Upper lobe of left lung (tissue), 6 donors: ENCODE measurements at regions not wholly inside any gene's neighbourhood (a gene's known extent, or its start where the extent isn't known, plus 50 kb on each side); places are given as distances from the start of the nearest gene placed in this dataset.

Source experiments
- ATAC-seq, 2 donors: fragments of 200-7000 bp; cut with Tn5 transposase; one replicate each; pipeline ENCODE4 v1.9.1; 2022; ENCODE audit warnings: mild to moderate bottlenecking in 2 of 2, moderate library complexity in 2 of 2; ENCODE audit not compliant: low FRiP score in 2 of 2
- DNase-seq, 2 donors: peaks; one replicate each; pipeline ENCODE4 v3.0.0-alpha.2; 2019 to 2020
- H3K27ac ChIP-seq, 4 donors: fragments of 200-600 bp; sonication (generic); one replicate each; pipeline ENCODE4 v1.5.1; 2016 to 2019
- H3K27me3 ChIP-seq, 4 donors: fragments of 200-600 bp; sonication (generic); one replicate each; pipeline ENCODE4 v1.5.1; 2017 to 2019
- H3K36me3 ChIP-seq, 4 donors: fragments of 200-600 bp; sonication (generic); one replicate each; pipeline ENCODE4 v1.5.1; 2016 to 2019
- H3K4me1 ChIP-seq, 4 donors: fragments of 200-600 bp; sonication (generic); one replicate each; pipeline ENCODE4 v1.5.1; 2018 to 2019
- H3K4me3 ChIP-seq, 4 donors: fragments of 200-600 bp; sonication (generic); one replicate each; pipeline ENCODE4 v1.5.1; 2017 to 2019; ENCODE audit warnings: mild to moderate bottlenecking in 2 of 4, moderate library complexity in 1 of 4
- H3K9me3 ChIP-seq, 4 donors: fragments of 200-600 bp; sonication (generic); one replicate each; pipeline ENCODE4 v1.5.1; 2018 to 2019
- EP300 ChIP-seq, 4 donors: sonication (generic); formaldehyde crosslinking; IDR thresholded peaks; one replicate each; pipeline ENCODE4 v1.5.1; 2017; ENCODE audit warnings: antibody characterized with exemption in 4 of 4, control low read depth in 2 of 4
- POLR2A ChIP-seq, 4 donors: fragments of 450-650 bp; IDR thresholded peaks; one replicate each; pipeline ENCODE4 v1.5.1; 2016 to 2017; ENCODE audit warnings: antibody characterized with exemption in 4 of 4, mild to moderate bottlenecking in 2 of 4
- POLR2AphosphoS5 ChIP-seq, 2 donors: sonication (generic); formaldehyde crosslinking; IDR thresholded peaks; one replicate each; pipeline ENCODE4 v1.5.1; 2017; ENCODE audit warnings: antibody characterized with exemption in 2 of 2
- WGBS, 2 donors: methylation state at CpG; one replicate each; pipeline ENCODE4 v1.1.5; 2017 to 2018; 5-methylcytosine and 5-hydroxymethylcytosine counted together
- TF ChIP-seq, protein P1 (sequence below), 6 experiments: fragments of 450-650 bp in 4 of 6; fragments of 200-600 bp in 2 of 6; sonication (generic) in 2 of 6; IDR thresholded peaks; one replicate each; pipeline ENCODE4 v1.5.1; 2016 to 2019; ENCODE audit warnings: antibody characterized with exemption in 6 of 6
- donor health status: DM: no; HTN: no; CAD: no; lungs with moderate emphysema.
- donor health status: DM: no; HTN: yes; CAD: no; lungs with severe emphysema.

DNA sequence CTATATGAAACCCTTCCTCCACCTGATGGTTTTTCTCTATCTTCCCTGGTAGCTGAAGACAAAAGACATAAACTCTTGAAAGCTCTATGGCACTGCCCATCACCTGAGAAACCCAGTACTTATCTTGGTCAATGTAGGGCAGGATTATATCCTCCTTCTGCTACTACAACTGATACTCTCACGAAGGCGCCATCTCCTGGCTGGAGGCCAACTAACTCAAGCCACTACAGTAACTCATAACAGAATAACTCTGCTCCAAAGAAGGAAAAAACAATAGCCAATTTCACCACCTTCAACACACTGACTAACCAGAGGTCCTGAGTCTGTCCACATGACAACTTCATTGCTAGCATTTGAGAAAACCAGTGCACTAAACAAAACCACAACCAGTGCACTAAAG lies 409.2 kb downstream of the CETN3 start:
- TF ChIP-seq, protein P1, sequence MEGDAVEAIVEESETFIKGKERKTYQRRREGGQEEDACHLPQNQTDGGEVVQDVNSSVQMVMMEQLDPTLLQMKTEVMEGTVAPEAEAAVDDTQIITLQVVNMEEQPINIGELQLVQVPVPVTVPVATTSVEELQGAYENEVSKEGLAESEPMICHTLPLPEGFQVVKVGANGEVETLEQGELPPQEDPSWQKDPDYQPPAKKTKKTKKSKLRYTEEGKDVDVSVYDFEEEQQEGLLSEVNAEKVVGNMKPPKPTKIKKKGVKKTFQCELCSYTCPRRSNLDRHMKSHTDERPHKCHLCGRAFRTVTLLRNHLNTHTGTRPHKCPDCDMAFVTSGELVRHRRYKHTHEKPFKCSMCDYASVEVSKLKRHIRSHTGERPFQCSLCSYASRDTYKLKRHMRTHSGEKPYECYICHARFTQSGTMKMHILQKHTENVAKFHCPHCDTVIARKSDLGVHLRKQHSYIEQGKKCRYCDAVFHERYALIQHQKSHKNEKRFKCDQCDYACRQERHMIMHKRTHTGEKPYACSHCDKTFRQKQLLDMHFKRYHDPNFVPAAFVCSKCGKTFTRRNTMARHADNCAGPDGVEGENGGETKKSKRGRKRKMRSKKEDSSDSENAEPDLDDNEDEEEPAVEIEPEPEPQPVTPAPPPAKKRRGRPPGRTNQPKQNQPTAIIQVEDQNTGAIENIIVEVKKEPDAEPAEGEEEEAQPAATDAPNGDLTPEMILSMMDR (IDR thresholded peaks at IDR 0.05): no peak
- no peak for TF ChIP-seq POLR2A (IDR thresholded peaks at IDR 0.05)
- no peak for TF ChIP-seq EP300 (IDR thresholded peaks at IDR 0.05)
- TF ChIP-seq POLR2AphosphoS5 (IDR thresholded peaks at IDR 0.05): no peak
- DNase-seq (no peak), ATAC-seq (no peak)
- Histone ChIP-seq H3K27ac (no peak overlapping the region), H3K4me3 (no peak overlapping the region), H3K4me1 (no peaks in the 10 kb centered on the region), H3K27me3 (no peaks in the 10 kb centered on the region), H3K9me3 (no peaks in the 10 kb centered on the region), H3K36me3 (no peaks in the 10 kb centered on the region)
- WGBS, 2 donors: 79 to 100% methylated on average over 2 of the region's 2 CpGs

DNA sequence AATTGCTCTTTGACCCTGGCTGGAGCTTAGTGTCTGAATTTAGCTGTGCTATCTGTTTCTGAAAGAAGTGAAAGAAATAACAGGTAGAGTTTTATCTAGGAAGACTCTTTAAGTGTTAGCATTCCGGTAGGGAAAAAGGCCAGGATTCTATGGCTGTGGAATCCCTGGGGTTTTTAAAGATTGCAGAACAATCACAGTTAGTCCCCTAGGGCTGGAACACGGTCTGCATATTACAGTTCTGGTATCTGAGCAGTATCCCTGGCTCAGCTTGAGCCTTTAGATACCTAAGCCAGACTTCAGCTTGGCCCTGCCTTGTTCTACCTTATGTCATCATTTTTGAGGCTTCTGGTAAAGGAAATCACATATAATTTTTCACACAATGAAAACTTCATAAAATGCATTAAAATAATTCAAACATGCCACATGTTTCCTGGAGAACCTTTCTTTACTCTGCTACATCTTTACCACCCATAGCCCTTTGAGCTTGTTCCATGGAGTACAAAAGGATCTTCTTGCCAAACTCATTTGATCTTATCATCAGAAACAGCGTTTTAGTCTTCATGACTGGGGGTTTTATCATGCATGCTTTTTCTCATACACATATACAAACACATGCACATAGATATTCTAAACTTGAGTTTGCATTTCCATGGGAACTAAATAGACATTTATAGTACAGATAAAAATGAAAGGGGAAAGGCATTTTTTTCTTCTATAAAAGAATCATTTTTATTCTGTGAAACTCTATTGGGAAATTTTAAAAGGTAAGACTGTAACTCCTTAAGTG lies 410.8 kb downstream of the CETN3 start:
- Histone ChIP-seq H3K27me3 (no peaks in the 10 kb centered on the region), H3K36me3 (no peaks in the 10 kb centered on the region), H3K4me3 (no peak overlapping the region), H3K27ac (no peak overlapping the region), H3K4me1 (no peaks in the 10 kb centered on the region), H3K9me3 (no peaks in the 10 kb centered on the region)
- no peak for DNase-seq
- TF ChIP-seq POLR2A (IDR thresholded peaks at IDR 0.05) (no peak), EP300 (IDR thresholded peaks at IDR 0.05) (no peak), POLR2AphosphoS5 (IDR thresholded peaks at IDR 0.05) (no peak)
- TF ChIP-seq, protein P1 (IDR thresholded peaks at IDR 0.05): no peak
- 64 to 69% methylated on average over 3 of the region's 3 CpGs for WGBS, 2 donors
- ATAC-seq: no peak

DNA sequence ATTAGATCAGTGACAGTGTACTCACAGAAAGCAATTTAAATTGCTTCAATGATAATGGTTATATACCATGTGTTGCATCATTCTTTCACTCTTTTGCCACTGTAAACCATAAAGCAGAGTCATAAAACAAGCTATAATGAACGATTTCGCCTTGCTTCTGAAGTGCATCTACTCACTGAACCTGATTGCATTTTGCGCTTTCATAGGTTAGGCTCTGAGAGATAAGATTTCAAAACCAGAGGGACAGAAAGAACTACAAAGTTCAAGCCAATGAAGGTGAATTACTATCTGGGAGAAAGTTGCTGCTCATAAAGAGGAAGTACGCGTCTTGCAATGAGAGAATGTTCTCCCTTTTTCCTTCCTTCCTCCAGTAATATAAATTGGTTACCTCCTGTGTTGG lies 412.7 kb downstream of the CETN3 start:
- H3K27ac ChIP-seq: no peak overlapping the region
- 76 to 89% methylated on average over 5 of the region's 5 CpGs for WGBS, 2 donors
- no peak for DNase-seq
- no peak for ATAC-seq
- H3K36me3 ChIP-seq: no peaks in the 10 kb centered on the region
- TF ChIP-seq, protein P1 (IDR thresholded peaks at IDR 0.05): no peak
- TF ChIP-seq POLR2AphosphoS5 (IDR thresholded peaks at IDR 0.05): no peak
- no peak for TF ChIP-seq EP300 (IDR thresholded peaks at IDR 0.05)
- TF ChIP-seq POLR2A (IDR thresholded peaks at IDR 0.05): no peak
- H3K9me3 ChIP-seq: no peaks in the 10 kb centered on the region
- no peaks in the 10 kb centered on the region for H3K27me3 ChIP-seq
- H3K4me3 ChIP-seq: no peak overlapping the region
- H3K4me1 ChIP-seq: no peaks in the 10 kb centered on the region

DNA sequence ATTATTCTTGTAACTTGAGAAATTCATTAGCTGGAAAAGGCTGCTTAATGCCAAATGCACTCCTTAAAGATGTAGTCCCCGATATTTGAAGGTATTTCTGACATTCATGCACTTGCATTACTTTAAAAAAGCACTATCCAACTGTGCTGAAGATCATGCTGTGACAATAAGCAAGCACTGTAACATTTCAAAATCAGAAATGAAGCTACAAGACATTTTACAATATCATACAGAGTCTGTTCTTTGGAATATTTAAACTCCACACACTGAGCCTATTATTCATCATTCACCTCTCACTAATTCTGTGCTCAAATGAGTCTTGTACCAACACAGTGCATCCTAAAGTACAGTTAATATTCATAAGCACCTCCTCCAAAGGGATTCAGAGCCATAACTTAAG lies 413.2 kb downstream of the CETN3 start:
- Histone ChIP-seq H3K9me3 (no peaks in the 10 kb centered on the region), H3K27me3 (no peaks in the 10 kb centered on the region), H3K36me3 (no peaks in the 10 kb centered on the region), H3K27ac (no peak overlapping the region), H3K4me3 (no peak overlapping the region), H3K4me1 (no peaks in the 10 kb centered on the region)
- no peak for DNase-seq
- TF ChIP-seq POLR2AphosphoS5 (IDR thresholded peaks at IDR 0.05) (no peak), EP300 (IDR thresholded peaks at IDR 0.05) (no peak), POLR2A (IDR thresholded peaks at IDR 0.05) (no peak)
- TF ChIP-seq, protein P1 (IDR thresholded peaks at IDR 0.05): no peak
- no peak for ATAC-seq
- 77 to 83% methylated on average over 1 of the region's 1 CpG for WGBS, 2 donors

DNA sequence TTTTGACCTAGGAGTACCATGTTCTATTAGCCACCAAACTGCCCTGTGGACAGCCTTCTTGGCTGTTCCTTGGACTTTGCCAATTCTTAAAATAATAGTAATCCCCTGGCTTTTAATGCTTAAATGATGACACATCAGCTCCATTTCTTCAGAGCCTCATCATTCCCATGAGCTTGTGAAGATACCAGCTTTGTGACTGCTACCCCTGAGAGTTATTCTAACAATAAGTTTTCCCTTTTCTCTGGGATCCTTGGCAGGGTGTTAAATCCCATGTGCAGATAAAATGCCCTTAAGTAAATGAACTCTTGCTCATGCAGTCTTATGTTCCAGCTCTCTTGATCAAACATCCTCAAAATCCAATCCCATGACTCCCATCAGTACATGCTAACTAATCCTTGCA lies 415.3 kb downstream of the CETN3 start:
- H3K4me3 ChIP-seq: no peak overlapping the region
- H3K9me3 ChIP-seq: no peaks in the 10 kb centered on the region
- no peak for ATAC-seq
- no peak overlapping the region for H3K27ac ChIP-seq
- TF ChIP-seq EP300 (IDR thresholded peaks at IDR 0.05): no peak
- TF ChIP-seq, protein P1 (IDR thresholded peaks at IDR 0.05): no peak
- no peak for TF ChIP-seq POLR2A (IDR thresholded peaks at IDR 0.05)
- TF ChIP-seq POLR2AphosphoS5 (IDR thresholded peaks at IDR 0.05): no peak
- H3K27me3 ChIP-seq: no peaks in the 10 kb centered on the region
- no peaks in the 10 kb centered on the region for H3K36me3 ChIP-seq
- H3K4me1 ChIP-seq: no peaks in the 10 kb centered on the region
- DNase-seq: no peak
